Parathyroid adenoma (tissue), 2 donors: ENCODE measurements at regions not wholly inside any gene's neighbourhood (a gene's known extent, or its start where the extent isn't known, plus 50 kb on each side); places are given as distances from the start of the nearest gene placed in this dataset.

ENCODE experiments used
- H2AFZ ChIP-seq: fragments of 300-600 bp; sonication (generic); one replicate; pipeline ENCODE4 v1.7.0; 2017; ENCODE audit warnings: antibody characterized with exemption, mild to moderate bottlenecking
- H3K27ac ChIP-seq: fragments of 300-600 bp; sonication (generic); one replicate; pipeline ENCODE4 v1.7.0; 2017
- H3K27me3 ChIP-seq: fragments of 300-600 bp; sonication (generic); one replicate; pipeline ENCODE4 v1.7.0; 2017; ENCODE audit warnings: low read length; ENCODE audit not compliant: control insufficient read depth, insufficient read depth
- H3K36me3 ChIP-seq: fragments of 300-600 bp; sonication (generic); one replicate; pipeline ENCODE4 v1.7.0; 2017; ENCODE audit warnings: low read length; ENCODE audit not compliant: control insufficient read depth, insufficient read depth
- H3K4me1 ChIP-seq: fragments of 300-600 bp; sonication (generic); one replicate; pipeline ENCODE4 v1.7.0; 2017; ENCODE audit warnings: control low read depth
- H3K4me2 ChIP-seq: fragments of 300-600 bp; sonication (generic); one replicate; pipeline ENCODE4 v1.7.0; 2017; ENCODE audit warnings: low read length
- H3K4me3 ChIP-seq: fragments of 300-600 bp; sonication (generic); one replicate; pipeline ENCODE4 v1.7.0; 2017; ENCODE audit warnings: low read depth, low read length
- H3K79me2 ChIP-seq: fragments of 300-600 bp; sonication (generic); one replicate; pipeline ENCODE4 v1.7.0; 2017; ENCODE audit warnings: control low read depth
- H3K9ac ChIP-seq: fragments of 300-600 bp; sonication (generic); one replicate; pipeline ENCODE4 v1.7.0; 2017; ENCODE audit warnings: mild to moderate bottlenecking
- H3K9me3 ChIP-seq: fragments of 300-600 bp; sonication (generic); one replicate; pipeline ENCODE4 v1.7.0; 2017; ENCODE audit warnings: low read length; ENCODE audit not compliant: control insufficient read depth
- CTCF ChIP-seq: fragments of 300-600 bp; sonication (generic); IDR thresholded peaks from one replicate; pipeline ENCODE4 v1.7.0; 2017; ENCODE audit warnings: antibody characterized with exemption, mild to moderate bottlenecking
- donor health status: primary hyperparathyroidism.

GRCh38 chr9:107866711-107867311, 377.2 kb upstream of the KLF4 start:
- no peak for TF ChIP-seq CTCF
- Histone ChIP-seq H3K27ac (no peak overlapping the region), H3K4me1 (no peaks in the 10 kb centered on the region)

GRCh38 chr9:107863396-107863795, 373.8 kb upstream of the KLF4 start:
- H3K4me2 ChIP-seq, result no peak overlapping the region
- no peaks in the 10 kb centered on the region for H3K79me2 ChIP-seq
- no peak overlapping the region for H3K27ac ChIP-seq
- no peaks in the 10 kb centered on the region for H3K9me3 ChIP-seq
- no peaks in the 10 kb centered on the region for H3K36me3 ChIP-seq
- TF ChIP-seq CTCF, result no peak
- H3K27me3 ChIP-seq, result no peaks in the 10 kb centered on the region
- no peaks in the 10 kb centered on the region for H3K4me1 ChIP-seq
- H2AFZ ChIP-seq, result no peak overlapping the region
- no peak overlapping the region for H3K9ac ChIP-seq
- no peak overlapping the region for H3K4me3 ChIP-seq

More at GRCh38 chr9:107866711-107867311, 377.2 kb upstream of the KLF4 start:
- Histone ChIP-seq H3K27me3 (no peaks in the 10 kb centered on the region), H2AFZ (no peak overlapping the region), H3K4me3 (no peak overlapping the region), H3K9me3 (no peaks in the 10 kb centered on the region), H3K9ac (no peak overlapping the region), H3K79me2 (no peaks in the 10 kb centered on the region), H3K36me3 (no peaks in the 10 kb centered on the region), H3K4me2 (no peak overlapping the region)

GRCh38 chr9:107862881-107863280, 373.3 kb upstream of the KLF4 start:
- no peak overlapping the region for H3K27ac ChIP-seq
- no peaks in the 10 kb centered on the region for H3K27me3 ChIP-seq
- H3K4me1 ChIP-seq, result no peaks in the 10 kb centered on the region
- no peak overlapping the region for H2AFZ ChIP-seq
- TF ChIP-seq CTCF, result no peak
- no peaks in the 10 kb centered on the region for H3K36me3 ChIP-seq
- no peaks in the 10 kb centered on the region for H3K79me2 ChIP-seq
- no peaks in the 10 kb centered on the region for H3K9me3 ChIP-seq
- H3K9ac ChIP-seq, result no peak overlapping the region
- no peak overlapping the region for H3K4me3 ChIP-seq
- no peak overlapping the region for H3K4me2 ChIP-seq

- Histone ChIP-seq H3K27ac (no peak overlapping the region), H3K4me2 (no peak overlapping the region), H3K9me3 (no peaks in the 10 kb centered on the region), H2AFZ (no peak overlapping the region), H3K79me2 (no peaks in the 10 kb centered on the region), H3K4me3 (no peak overlapping the region), H3K9ac (no peak overlapping the region), H3K36me3 (no peaks in the 10 kb centered on the region), H3K4me1 (no peaks in the 10 kb centered on the region), H3K27me3 (no peaks in the 10 kb centered on the region)
- TF ChIP-seq CTCF, result no peak
These were observed 372.8 kb upstream of the KLF4 start for GRCh38 chr9:107862323-107862722.

- no peak for TF ChIP-seq CTCF
These were observed 371.5 kb upstream of the KLF4 start for GRCh38 chr9:107861075-107861474.

More at GRCh38 chr9:107861075-107861474, 371.5 kb upstream of the KLF4 start:
- H3K79me2 ChIP-seq, result no peaks in the 10 kb centered on the region
- no peaks in the 10 kb centered on the region for H3K27me3 ChIP-seq
- no peaks in the 10 kb centered on the region for H3K9me3 ChIP-seq
- H3K4me1 ChIP-seq, result no peaks in the 10 kb centered on the region
- no peak overlapping the region for H3K9ac ChIP-seq
- no peak overlapping the region for H3K4me3 ChIP-seq
- H3K4me2 ChIP-seq, result no peak overlapping the region
- no peak overlapping the region for H3K27ac ChIP-seq
- H3K36me3 ChIP-seq, result no peaks in the 10 kb centered on the region
- H2AFZ ChIP-seq, result no peak overlapping the region
